Neural progenitor cell (in vitro differentiated cells): ENCODE measurements at regions not wholly inside any gene's neighbourhood (a gene's known extent, or its start where the extent isn't known, plus 50 kb on each side); places are given as distances from the start of the nearest gene placed in this dataset.

Experiments used
- DNase-seq: peaks from one replicate; pipeline ENCODE4 v3.0.0-alpha.2; 2016; ENCODE audit warnings: low spot score
- H2AFZ ChIP-seq: fragments of 200-600 bp; sonication (generic); replicated peaks from 2 replicates; pipeline ENCODE4 v1.6.1; 2016; ENCODE audit warnings: antibody characterized with exemption
- H3F3A ChIP-seq: fragments of 200-600 bp; sonication (generic); 2 replicates; pipeline ENCODE4 v1.6.1; 2016; ENCODE audit warnings: antibody characterized with exemption, low read depth
- H3K27ac ChIP-seq: fragments of 200-600 bp; sonication (generic); 2 replicates; pipeline ENCODE4 v1.5.1; 2016; ENCODE audit warnings: mild to moderate bottlenecking
- H3K27me3 ChIP-seq: fragments of 200-600 bp; sonication (generic); 2 replicates; pipeline ENCODE4 v1.6.1; 2016; ENCODE audit warnings: mild to moderate bottlenecking, moderate library complexity
- H3K36me3 ChIP-seq: fragments of 200-600 bp; sonication (generic); 2 replicates; pipeline ENCODE4 v1.5.1; 2016
- H3K4me1 ChIP-seq: fragments of 200-600 bp; sonication (generic); 2 replicates; pipeline ENCODE4 v1.6.1; 2016; ENCODE audit warnings: mixed run types
- H3K4me2 ChIP-seq: fragments of 200-600 bp; sonication (generic); 2 replicates; pipeline ENCODE4 v1.6.1; 2016
- H3K4me3 ChIP-seq: fragments of 200-600 bp; sonication (generic); 2 replicates; pipeline ENCODE4 v1.5.1; 2016
- H3K79me2 ChIP-seq: fragments of 200-600 bp; sonication (generic); 2 replicates; pipeline ENCODE4 v1.6.1; 2016; ENCODE audit warnings: low read depth
- H3K9ac ChIP-seq: fragments of 200-600 bp; sonication (generic); 2 replicates; pipeline ENCODE4 v1.6.1; 2016
- H3K9me3 ChIP-seq: fragments of 200-600 bp; sonication (generic); 2 replicates; pipeline ENCODE4 v1.5.1; 2016; ENCODE audit warnings: low read depth
- H4K20me1 ChIP-seq: fragments of 200-600 bp; sonication (generic); 2 replicates; pipeline ENCODE4 v1.6.1; 2016; ENCODE audit warnings: low read depth
- H3K27ac Mint-ChIP-seq: 3 replicates; pipeline ENCODE4 v1.8.0; 2021; ENCODE audit warnings: mixed read lengths
- H3K27me3 Mint-ChIP-seq: 2 replicates; pipeline ENCODE4 v1.8.0; 2022; ENCODE audit warnings: low read depth, mild to moderate bottlenecking, inconsistent platforms, moderate library complexity, mixed read lengths; ENCODE audit not compliant: insufficient read depth
- H3K36me3 Mint-ChIP-seq: 3 replicates; pipeline ENCODE4 v1.8.0; 2021; ENCODE audit warnings: mixed read lengths
- H3K4me1 Mint-ChIP-seq: 3 replicates; pipeline ENCODE4 v1.8.0; 2021; ENCODE audit warnings: mixed read lengths
- H3K4me3 Mint-ChIP-seq: 3 replicates; pipeline ENCODE4 v1.8.0; 2021; ENCODE audit warnings: mild to moderate bottlenecking, moderate library complexity, mixed read lengths
- H3K9me3 Mint-ChIP-seq: 3 replicates; pipeline ENCODE4 v1.8.0; 2020; ENCODE audit warnings: mixed read lengths
- CTCF ChIP-seq: fragments of 200-600 bp; sonication (generic); IDR thresholded peaks from 2 replicates; pipeline ENCODE4 v1.5.1; 2017; ENCODE audit warnings: antibody characterized with exemption, mild to moderate bottlenecking
- EZH2 ChIP-seq: fragments of 200-600 bp; sonication (generic); IDR thresholded peaks from 2 replicates; pipeline ENCODE4 v1.6.1; 2017; ENCODE audit warnings: antibody characterized with exemption, mild to moderate bottlenecking, moderate library complexity
- EZH2phosphoT487 ChIP-seq: fragments of 200-600 bp; sonication (generic); IDR thresholded peaks from 2 replicates; pipeline ENCODE4 v1.6.1; 2017; ENCODE audit warnings: antibody characterized with exemption

- Mint-ChIP-seq H3K27me3 (no peaks in the 10 kb centered on the region), H3K36me3 (no peaks in the 10 kb centered on the region), H3K4me3 (no peak overlapping the region), H3K27ac (no peak overlapping the region), H3K4me1 (peaks cover 24% of the 10 kb centered on the region), H3K9me3 (no peaks in the 10 kb centered on the region)
- Histone ChIP-seq H3K4me2 (peak overlapping the region; percentile 15), H3K27ac (no peak overlapping the region), H3K36me3 (no peaks in the 10 kb centered on the region), H4K20me1 (no peaks in the 10 kb centered on the region), H2AFZ (no peak overlapping the region), H3K9ac (no peak overlapping the region), H3F3A (peaks cover 7% of the 10 kb centered on the region), H3K79me2 (no peaks in the 10 kb centered on the region), H3K4me1 (peaks cover 30% of the 10 kb centered on the region), H3K9me3 (no peaks in the 10 kb centered on the region), H3K4me3 (no peak overlapping the region), H3K27me3 (no peaks in the 10 kb centered on the region)
- no peak for DNase-seq
- TF ChIP-seq EZH2phosphoT487 (no peak), EZH2 (no peak), CTCF (no peak)
These were observed 747.0 kb downstream of the BCL11A start for GRCh38 chr2:59806486-59806885.

GRCh38 chr2:59804732-59805131, 748.7 kb downstream of the BCL11A start:
- Histone ChIP-seq H3K4me1 (peaks cover 30% of the 10 kb centered on the region), H3K4me2 (no peak overlapping the region), H3K27me3 (no peaks in the 10 kb centered on the region), H3K36me3 (no peaks in the 10 kb centered on the region), H3K9ac (no peak overlapping the region), H4K20me1 (no peaks in the 10 kb centered on the region), H3K27ac (no peak overlapping the region), H3K4me3 (no peak overlapping the region), H3K9me3 (no peaks in the 10 kb centered on the region), H3F3A (peaks cover 7% of the 10 kb centered on the region), H3K79me2 (no peaks in the 10 kb centered on the region), H2AFZ (no peak overlapping the region)
- Mint-ChIP-seq H3K27me3 (no peaks in the 10 kb centered on the region), H3K27ac (no peak overlapping the region), H3K36me3 (no peaks in the 10 kb centered on the region), H3K4me1 (peaks cover 24% of the 10 kb centered on the region), H3K9me3 (peaks cover 4% of the 10 kb centered on the region), H3K4me3 (no peak overlapping the region)
- peak; percentile 69 for DNase-seq
- TF ChIP-seq EZH2phosphoT487 (no peak), CTCF (no peak), EZH2 (no peak)

- Histone ChIP-seq H3K4me1 (peaks cover 36% of the 10 kb centered on the region), H2AFZ (no peak overlapping the region), H3K27me3 (no peaks in the 10 kb centered on the region), H3K4me2 (no peak overlapping the region), H3F3A (peaks cover 7% of the 10 kb centered on the region), H3K9me3 (no peaks in the 10 kb centered on the region), H3K9ac (no peak overlapping the region), H4K20me1 (no peaks in the 10 kb centered on the region), H3K27ac (no peak overlapping the region), H3K79me2 (no peaks in the 10 kb centered on the region), H3K36me3 (no peaks in the 10 kb centered on the region), H3K4me3 (no peak overlapping the region)
- Mint-ChIP-seq H3K27ac (no peak overlapping the region), H3K4me1 (peaks cover 25% of the 10 kb centered on the region), H3K9me3 (peaks cover 4% of the 10 kb centered on the region), H3K4me3 (no peak overlapping the region), H3K36me3 (no peaks in the 10 kb centered on the region), H3K27me3 (no peaks in the 10 kb centered on the region)
- DNase-seq = no peak
- no peak for TF ChIP-seq CTCF
- TF ChIP-seq EZH2phosphoT487 = no peak
- no peak for TF ChIP-seq EZH2
These were observed 749.9 kb downstream of the BCL11A start for GRCh38 chr2:59803586-59803985.
